GM19043 (cell line): ENCODE measurements at regions not wholly inside any gene's neighbourhood (a gene's known extent, or its start where the extent isn't known, plus 50 kb on each side); places are given as distances from the start of the nearest gene placed in this dataset.

Experiments used
- ATAC-seq: cut with Tn5 transposase; IDR thresholded peaks from one replicate; pipeline ENCODE4 v1.9.1; 2021; ENCODE audit warnings: low read depth; ENCODE audit not compliant: unreplicated experiment

- ATAC-seq = no peak
These were observed 265.2 kb downstream of the SNX13 start for GRCh38 chr7:17674943-17675608.

- ATAC-seq = no peak
These were observed 262.9 kb downstream of the SNX13 start for GRCh38 chr7:17677408-17677807.

- no peak for ATAC-seq
These were observed 261.4 kb downstream of the SNX13 start for GRCh38 chr7:17678896-17679295.

GRCh38 chr7:17679458-17679857 lies 260.8 kb downstream of the SNX13 start:
- no peak for ATAC-seq

GRCh38 chr7:17680026-17680425 lies 260.3 kb downstream of the SNX13 start:
- ATAC-seq = no peak

- peak; percentile 47 for ATAC-seq
These were observed 259.3 kb downstream of the SNX13 start for GRCh38 chr7:17680943-17681351.

GRCh38 chr7:17681965-17682364 lies 258.3 kb downstream of the SNX13 start:
- ATAC-seq = no peak

- ATAC-seq = no peak
These were observed 257.7 kb downstream of the SNX13 start for GRCh38 chr7:17682586-17682985.

GRCh38 chr7:17685141-17685540 lies 255.2 kb downstream of the SNX13 start:
- ATAC-seq = no peak

- ATAC-seq = no peak
These were observed 252.9 kb downstream of the SNX13 start for GRCh38 chr7:17687361-17687760.

GRCh38 chr7:17689361-17689902 lies 250.9 kb downstream of the SNX13 start:
- ATAC-seq = no peak

- no peak for ATAC-seq
These were observed 250.3 kb downstream of the SNX13 start for GRCh38 chr7:17690030-17690429.

- ATAC-seq = no peak
These were observed 243.9 kb downstream of the SNX13 start for GRCh38 chr7:17696422-17696821.

GRCh38 chr7:17697128-17697881 lies 243.0 kb downstream of the SNX13 start:
- ATAC-seq = no peak

GRCh38 chr7:17699696-17700095 lies 240.6 kb downstream of the SNX13 start:
- ATAC-seq = no peak

GRCh38 chr7:17700138-17700537 lies 240.2 kb downstream of the SNX13 start:
- ATAC-seq = no peak

GRCh38 chr7:17706275-17706674 lies 234.0 kb downstream of the SNX13 start:
- no peak for ATAC-seq

- ATAC-seq = peak; percentile 84
These were observed 233.6 kb downstream of the SNX13 start for GRCh38 chr7:17706734-17707133.

GRCh38 chr7:17709127-17709526 lies 231.2 kb downstream of the SNX13 start:
- no peak for ATAC-seq

- no peak for ATAC-seq
These were observed 230.7 kb downstream of the SNX13 start for GRCh38 chr7:17709599-17709998.

- ATAC-seq = no peak
These were observed 230.0 kb downstream of the SNX13 start for GRCh38 chr7:17710312-17710711.

- ATAC-seq = no peak
These were observed 226.7 kb downstream of the SNX13 start for GRCh38 chr7:17713584-17713983.
